DLD1 (cell line): ENCODE measurements at regions not wholly inside any gene's neighbourhood (a gene's known extent, or its start where the extent isn't known, plus 50 kb on each side); places are given as distances from the start of the nearest gene placed in this dataset.
"Not testable (repeated sequence)": the region's sequence is repeated elsewhere in the genome, so short reads cannot be mapped to it uniquely, and the experiment has no call there.

Source experiments
- in situ Hi-C: cut with HindIII; loops from 2 replicates; pipeline ENCODE4 v1.10.0; 2017; ENCODE audit warnings: low sequenced_read_pairs

- in situ Hi-C loops: loop anchor here (25.0 kb wide), 1 partner anchor 215 kb away; the partner anchor contains the start of gene LMX1A
These were observed 208.7 kb downstream of the LMX1A start for GRCh38 chr1:165147799-165148198.

GRCh38 chr1:165144757-165145397 is 211.6 kb downstream of the LMX1A start:
- in situ Hi-C loops: loop anchor here (25.0 kb wide), 1 partner anchor 217 kb away; the partner anchor contains the start of gene LMX1A

- in situ Hi-C loops: loop anchor here (25.0 kb wide), 1 partner anchor 219 kb away; the partner anchor contains the start of gene LMX1A
These were observed 213.0 kb downstream of the LMX1A start for GRCh38 chr1:165143437-165144065.

- in situ Hi-C loops: loop anchor here (25.0 kb wide), 1 partner anchor 223 kb away; the partner anchor contains the start of gene LMX1A
These were observed 217.6 kb downstream of the LMX1A start for GRCh38 chr1:165138960-165139359.

GRCh38 chr1:165137551-165138316 is 218.8 kb downstream of the LMX1A start:
- in situ Hi-C loops: loop anchor here (25.0 kb wide), 1 partner anchor 225 kb away; the partner anchor contains the start of gene LMX1A

GRCh38 chr1:165134431-165134830 is 222.1 kb downstream of the LMX1A start:
- in situ Hi-C loops: loop anchor here (25.0 kb wide), 1 partner anchor 228 kb away; the partner anchor contains the start of gene LMX1A

GRCh38 chr1:165129568-165130164 is 226.8 kb downstream of the LMX1A start:
- in situ Hi-C loops: loop anchor here (25.0 kb wide), 1 partner anchor 233 kb away; the partner anchor contains the start of gene LMX1A

GRCh38 chr1:165124772-165125171 is 231.7 kb downstream of the LMX1A start:
- in situ Hi-C loops: loop anchor here (25.0 kb wide), 1 partner anchor 238 kb away; the partner anchor contains the start of gene LMX1A

- in situ Hi-C loops: no loop called here
These were observed 237.4 kb downstream of the LMX1A start for GRCh38 chr1:165119086-165119485.

GRCh38 chr1:165117482-165117881 is 239.0 kb downstream of the LMX1A start:
- in situ Hi-C loops: no loop called here

- in situ Hi-C loops: no loop called here
These were observed 239.8 kb downstream of the LMX1A start for GRCh38 chr1:165116732-165117131.

GRCh38 chr1:165116171-165116570 is 240.3 kb downstream of the LMX1A start:
- in situ Hi-C loops: no loop called here

GRCh38 chr1:165114889-165115285 is 241.6 kb downstream of the LMX1A start:
- in situ Hi-C loops: no loop called here

- in situ Hi-C loops: no loop called here
These were observed 242.3 kb downstream of the LMX1A start for GRCh38 chr1:165114022-165114888.

- in situ Hi-C loops: no loop called here
These were observed 244.3 kb downstream of the LMX1A start for GRCh38 chr1:165112260-165112659.

- in situ Hi-C loops: no loop called here
These were observed 247.5 kb downstream of the LMX1A start for GRCh38 chr1:165109013-165109412.

- in situ Hi-C loops: not testable (repeated sequence)
These were observed 263.9 kb downstream of the LMX1A start for GRCh38 chr1:165092542-165093162.

GRCh38 chr1:165080253-165080896 is 276.1 kb downstream of the LMX1A start:
- in situ Hi-C loops: no loop called here

- in situ Hi-C loops: no loop called here
These were observed 278.1 kb downstream of the LMX1A start for GRCh38 chr1:165078391-165078790.
